Dendritic cell treated with granulocyte-macrophage colony-stimulating factor and Interleukin-4, amounts not matched to agents 40 ng/mL and 50 ng/mL, for 4 days (primary cell): ENCODE measurements at regions not wholly inside any gene's neighbourhood (a gene's known extent, or its start where the extent isn't known, plus 50 kb on each side); places are given as distances from the start of the nearest gene placed in this dataset.
"Not testable (repeated sequence)": the region's sequence is repeated elsewhere in the genome, so short reads cannot be mapped to it uniquely, and the experiment has no call there.

ENCODE experiments used
- H3K27ac Mint-ChIP-seq: one replicate; pipeline ENCODE4 v1.8.0; 2022; ENCODE audit warnings: mild to moderate bottlenecking, mixed read lengths
- H3K27me3 Mint-ChIP-seq: one replicate; pipeline ENCODE4 v1.8.0; 2022; ENCODE audit warnings: mild to moderate bottlenecking, mixed read lengths
- H3K36me3 Mint-ChIP-seq: one replicate; pipeline ENCODE4 v1.8.0; 2022; ENCODE audit warnings: low read depth, mixed read lengths
- H3K4me1 Mint-ChIP-seq: one replicate; pipeline ENCODE4 v1.8.0; 2022; ENCODE audit warnings: low read depth, mixed read lengths
- H3K4me3 Mint-ChIP-seq: one replicate; pipeline ENCODE4 v1.8.0; 2022; ENCODE audit warnings: mild to moderate bottlenecking, moderate library complexity, mixed read lengths
- H3K9me3 Mint-ChIP-seq: one replicate; pipeline ENCODE4 v1.8.0; 2022; ENCODE audit warnings: mixed read lengths
- intact Hi-C: fragments of 100-400 bp; cut with micrococcal nuclease; formaldehyde crosslinking; loops from one replicate; pipeline ENCODE4 v1.15.0; 2022

DNA sequence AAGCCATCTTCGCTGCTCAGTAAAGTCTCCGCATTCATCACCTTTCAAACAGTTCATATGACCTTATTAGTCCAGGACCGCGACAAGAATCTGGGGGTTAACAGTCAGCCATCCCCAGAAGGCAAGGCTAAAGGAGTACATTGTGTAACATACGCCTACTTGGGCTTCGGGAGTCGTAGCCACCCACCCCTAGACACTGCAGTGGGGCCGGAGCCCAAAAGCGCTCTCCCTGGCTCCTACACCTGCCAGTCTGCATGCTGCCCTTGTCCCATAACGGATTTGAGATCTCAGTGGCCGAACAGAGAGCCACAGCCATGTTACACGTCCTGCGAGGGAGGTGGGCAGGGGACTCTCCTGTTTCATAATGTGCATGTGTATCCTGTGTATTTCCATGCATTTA, 1405.5 kb downstream of the GRIK2 start:
- intact Hi-C loops = no loop called here
- H3K9me3 Mint-ChIP-seq = no peaks in the 10 kb centered on the region
- H3K27me3 Mint-ChIP-seq = no peaks in the 10 kb centered on the region
- H3K4me1 Mint-ChIP-seq = no peaks in the 10 kb centered on the region
- no peak overlapping the region for H3K4me3 Mint-ChIP-seq
- no peaks in the 10 kb centered on the region for H3K36me3 Mint-ChIP-seq
- H3K27ac Mint-ChIP-seq = no peak overlapping the region

DNA sequence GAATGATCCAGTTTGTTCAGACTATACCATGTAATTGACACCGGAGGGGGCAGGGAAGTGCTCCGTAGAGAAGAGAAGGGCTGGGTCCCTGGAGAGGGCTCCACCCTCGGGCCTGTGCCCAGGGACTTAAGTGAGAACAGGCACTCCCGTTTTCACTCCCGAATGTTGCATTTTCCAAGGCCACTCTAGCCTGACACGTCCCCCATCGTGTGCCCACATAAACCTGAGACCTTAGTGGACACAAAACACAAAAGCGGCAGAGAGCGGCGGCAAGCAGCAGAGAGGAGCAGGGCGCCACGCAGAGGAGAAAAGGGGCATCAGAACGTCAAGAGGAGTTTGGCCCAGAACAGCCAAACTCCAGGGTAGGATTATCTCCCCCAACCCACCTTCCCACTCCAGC, 1405.1 kb downstream of the GRIK2 start:
- Mint-ChIP-seq H3K36me3 (no peaks in the 10 kb centered on the region), H3K4me3 (no peak overlapping the region), H3K9me3 (no peaks in the 10 kb centered on the region), H3K4me1 (no peaks in the 10 kb centered on the region), H3K27me3 (no peaks in the 10 kb centered on the region), H3K27ac (no peak overlapping the region)
- intact Hi-C loops = no loop called here

DNA sequence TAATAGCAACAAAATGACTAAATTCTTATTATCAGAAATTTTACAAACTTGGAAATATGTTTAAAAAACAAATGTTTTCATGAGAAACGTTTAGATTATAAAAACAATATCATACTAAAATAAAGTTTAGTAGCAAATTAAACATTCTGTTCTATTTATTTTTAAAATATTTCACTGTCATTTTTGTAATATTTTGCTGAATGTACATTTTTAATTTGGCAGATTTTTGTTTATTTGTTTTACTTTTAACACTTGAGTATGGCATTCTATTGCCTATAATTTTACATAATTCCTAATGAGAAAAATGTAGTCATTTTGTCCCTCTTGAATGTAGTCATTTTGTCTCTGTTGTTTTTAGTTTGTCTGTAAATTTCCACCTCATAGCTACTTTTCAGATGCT, 1400.2 kb downstream of the GRIK2 start:
- Mint-ChIP-seq H3K4me1 (no peaks in the 10 kb centered on the region), H3K27me3 (no peaks in the 10 kb centered on the region), H3K27ac (no peak overlapping the region), H3K4me3 (no peak overlapping the region), H3K36me3 (no peaks in the 10 kb centered on the region), H3K9me3 (no peaks in the 10 kb centered on the region)
- intact Hi-C loops = no loop called here

DNA sequence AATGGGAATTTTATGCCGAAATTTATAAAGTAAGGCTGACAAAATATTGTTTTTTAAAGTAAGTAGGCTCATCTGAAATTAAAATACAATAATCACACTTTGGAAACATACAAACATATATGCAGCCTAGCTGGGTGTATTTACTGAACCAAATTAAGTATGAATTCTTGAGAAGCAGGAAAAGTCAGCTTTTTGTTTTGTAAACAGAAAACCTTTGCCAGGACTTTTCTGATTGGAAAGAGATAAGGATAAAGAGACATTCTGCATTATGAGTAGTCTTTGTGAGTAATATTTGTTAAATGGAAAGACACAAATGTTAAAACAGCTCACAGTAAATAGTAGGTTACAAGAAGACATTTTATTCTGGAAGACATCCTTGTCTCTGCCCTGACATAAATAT, 1380.8 kb downstream of the GRIK2 start:
- H3K9me3 Mint-ChIP-seq = no peaks in the 10 kb centered on the region
- intact Hi-C loops = no loop called here
- no peaks in the 10 kb centered on the region for H3K4me1 Mint-ChIP-seq
- H3K27ac Mint-ChIP-seq = no peak overlapping the region
- H3K27me3 Mint-ChIP-seq = no peaks in the 10 kb centered on the region
- no peaks in the 10 kb centered on the region for H3K36me3 Mint-ChIP-seq
- no peak overlapping the region for H3K4me3 Mint-ChIP-seq

DNA sequence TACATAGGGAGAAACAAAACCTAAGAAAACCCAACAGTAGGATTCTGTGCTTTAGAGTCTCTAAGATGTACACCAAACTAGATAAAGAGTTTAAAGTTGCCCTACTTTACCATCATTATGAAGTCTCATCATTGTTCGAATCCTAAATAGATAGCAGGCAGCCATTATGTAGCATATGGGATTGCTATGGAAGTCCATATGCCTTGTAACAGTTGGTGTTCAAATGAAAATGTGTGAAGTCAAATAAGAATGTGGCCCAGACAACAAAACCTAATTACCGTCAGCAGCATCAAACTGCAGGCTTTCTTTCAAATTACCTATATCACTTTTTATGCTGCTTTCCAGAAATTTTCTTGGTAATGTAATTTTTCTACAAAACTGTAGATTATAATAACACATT, 1380.1 kb downstream of the GRIK2 start:
- Mint-ChIP-seq H3K9me3 (no peaks in the 10 kb centered on the region), H3K4me3 (no peak overlapping the region), H3K27me3 (no peaks in the 10 kb centered on the region), H3K4me1 (no peaks in the 10 kb centered on the region), H3K36me3 (no peaks in the 10 kb centered on the region), H3K27ac (no peak overlapping the region)
- intact Hi-C loops = no loop called here

DNA sequence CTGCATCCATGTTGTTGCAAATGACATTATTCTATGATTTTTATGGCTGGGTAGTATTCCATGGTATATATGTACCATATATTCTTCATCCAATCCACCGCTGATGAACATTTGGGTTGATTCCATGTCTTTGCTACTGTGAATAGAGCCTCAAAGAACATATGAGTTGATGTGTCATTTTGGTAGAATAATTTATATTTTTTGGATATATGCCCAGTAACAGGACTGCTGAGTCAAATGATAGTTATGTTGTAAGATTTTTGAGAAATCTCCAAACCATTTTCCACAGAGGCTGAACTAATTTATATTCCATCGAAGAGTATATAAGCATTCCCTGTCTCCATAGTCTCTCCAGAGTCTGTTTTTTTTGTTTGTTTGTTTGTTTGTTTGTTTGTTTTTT, 1373.5 kb downstream of the GRIK2 start:
- Mint-ChIP-seq H3K27me3 (no peaks in the 10 kb centered on the region), H3K36me3 (no peaks in the 10 kb centered on the region), H3K27ac (no peak overlapping the region), H3K4me3 (no peak overlapping the region), H3K4me1 (no peaks in the 10 kb centered on the region), H3K9me3 (no peaks in the 10 kb centered on the region)
- intact Hi-C loops = no loop called here

DNA sequence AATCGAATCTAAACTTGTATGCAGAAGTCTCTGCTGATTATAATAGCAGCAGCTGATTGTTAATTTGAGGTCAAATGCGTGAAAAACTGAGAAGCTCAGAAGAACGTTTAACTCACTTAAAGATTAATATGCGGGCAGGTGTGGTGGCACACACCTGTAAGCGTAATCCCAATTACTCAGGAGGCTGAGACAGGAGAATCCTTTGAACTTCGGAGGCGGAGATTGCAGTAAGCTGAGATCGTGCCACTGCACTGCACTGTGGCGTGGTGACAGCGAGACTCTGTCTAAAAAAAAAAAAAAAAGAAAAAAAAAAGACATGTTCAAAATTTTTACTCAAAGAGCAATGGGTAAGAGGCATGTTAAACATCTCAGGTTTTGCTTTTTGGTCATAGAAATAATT, 1370.8 kb downstream of the GRIK2 start:
- Mint-ChIP-seq H3K27me3 (no peaks in the 10 kb centered on the region), H3K4me1 (no peaks in the 10 kb centered on the region), H3K36me3 (no peaks in the 10 kb centered on the region), H3K27ac (no peak overlapping the region), H3K4me3 (no peak overlapping the region), H3K9me3 (no peaks in the 10 kb centered on the region)
- intact Hi-C loops = no loop called here

DNA sequence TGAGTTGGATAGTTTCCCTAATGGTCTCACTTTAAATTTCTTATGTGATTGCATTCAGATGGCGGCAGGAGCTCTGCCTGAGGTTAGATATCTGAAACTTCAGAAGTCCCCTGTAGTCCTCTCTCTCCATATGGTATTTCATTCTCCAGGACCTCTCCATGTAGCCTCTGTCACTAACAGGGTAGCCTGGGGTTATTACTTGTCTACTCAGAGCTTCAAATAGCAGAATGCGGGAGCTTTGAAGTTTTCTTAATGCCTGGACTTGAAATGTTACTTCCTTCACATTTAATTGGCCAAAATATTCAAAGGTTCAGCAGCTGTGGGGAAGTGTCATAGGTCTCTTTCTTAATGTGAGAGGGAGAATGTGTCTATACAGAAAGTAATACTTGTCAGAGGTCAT, 1370.4 kb downstream of the GRIK2 start:
- Mint-ChIP-seq H3K9me3 (peaks cover 1% of the 10 kb centered on the region), H3K4me1 (no peaks in the 10 kb centered on the region), H3K4me3 (no peak overlapping the region), H3K36me3 (no peaks in the 10 kb centered on the region), H3K27me3 (no peaks in the 10 kb centered on the region), H3K27ac (no peak overlapping the region)
- intact Hi-C loops = no loop called here

DNA sequence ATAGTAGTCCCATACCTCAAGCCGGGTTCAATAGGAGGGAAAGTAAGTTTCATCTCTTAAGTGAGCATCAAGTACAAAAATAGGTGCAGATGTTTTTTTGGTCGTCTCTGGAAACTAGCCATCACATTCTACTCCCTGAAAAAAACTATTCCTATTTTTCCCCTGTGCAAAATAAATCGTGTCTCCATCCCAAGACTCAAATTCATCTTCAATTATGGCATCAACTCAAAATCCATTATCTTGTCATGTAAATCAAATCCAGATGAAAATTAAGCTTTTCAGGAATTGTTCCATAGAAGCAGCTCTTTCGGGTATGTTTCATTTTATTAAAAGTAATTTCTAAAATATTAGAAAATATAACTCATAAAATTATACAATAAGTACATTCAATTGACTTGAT, 1368.4 kb downstream of the GRIK2 start:
- H3K27ac Mint-ChIP-seq = no peak overlapping the region
- no peaks in the 10 kb centered on the region for H3K36me3 Mint-ChIP-seq
- intact Hi-C loops = no loop called here
- no peaks in the 10 kb centered on the region for H3K27me3 Mint-ChIP-seq
- peaks cover 9% of the 10 kb centered on the region for H3K9me3 Mint-ChIP-seq
- no peaks in the 10 kb centered on the region for H3K4me1 Mint-ChIP-seq
- no peak overlapping the region for H3K4me3 Mint-ChIP-seq

DNA sequence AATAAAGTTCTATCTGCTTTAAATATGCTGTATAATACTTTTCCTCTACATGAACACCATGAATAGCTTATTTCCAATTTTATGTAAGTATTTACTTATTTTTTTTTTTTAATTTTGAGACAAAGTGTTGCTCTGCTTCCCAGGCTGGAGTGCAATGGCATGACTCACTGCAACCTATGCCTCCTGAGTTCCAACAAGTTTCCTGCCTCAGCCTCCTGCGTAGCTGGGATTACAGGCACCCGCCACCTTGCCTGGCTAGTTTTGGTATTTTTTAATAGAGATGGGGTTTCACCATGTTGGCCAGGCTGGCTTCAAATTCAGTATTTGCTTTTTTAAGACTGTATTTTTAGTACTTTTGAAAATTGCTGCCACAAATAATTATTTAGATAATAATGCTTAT, 1365.9 kb downstream of the GRIK2 start:
- intact Hi-C loops = no loop called here
- Mint-ChIP-seq H3K36me3 (no peaks in the 10 kb centered on the region), H3K27ac (no peak overlapping the region), H3K9me3 (peaks cover 9% of the 10 kb centered on the region), H3K27me3 (no peaks in the 10 kb centered on the region), H3K4me1 (no peaks in the 10 kb centered on the region), H3K4me3 (no peak overlapping the region)

DNA sequence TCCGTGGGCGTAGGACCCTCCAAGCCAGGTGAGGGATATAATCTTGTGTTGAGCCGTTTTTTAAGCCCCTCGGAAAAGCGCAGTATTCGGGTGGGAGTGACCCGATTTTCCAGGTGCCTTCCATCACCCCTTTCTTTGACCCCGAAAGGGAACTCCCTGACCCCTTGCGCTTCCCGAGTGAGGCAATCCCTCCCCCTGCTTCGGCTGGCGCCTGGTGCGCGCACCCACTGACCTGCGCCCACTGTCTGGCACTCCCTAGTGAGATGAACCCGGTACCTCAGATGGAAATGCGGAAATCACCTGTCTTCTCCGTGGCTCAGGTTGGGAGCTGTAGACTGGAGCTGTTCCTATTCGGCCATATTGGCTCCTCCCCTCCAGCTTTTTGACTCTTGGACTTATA, 1365.0 kb downstream of the GRIK2 start:
- H3K36me3 Mint-ChIP-seq, intact Hi-C loops, H3K4me1 Mint-ChIP-seq, H3K4me3 Mint-ChIP-seq, H3K27ac Mint-ChIP-seq, H3K27me3 Mint-ChIP-seq, H3K9me3 Mint-ChIP-seq: not testable (repeated sequence)

DNA sequence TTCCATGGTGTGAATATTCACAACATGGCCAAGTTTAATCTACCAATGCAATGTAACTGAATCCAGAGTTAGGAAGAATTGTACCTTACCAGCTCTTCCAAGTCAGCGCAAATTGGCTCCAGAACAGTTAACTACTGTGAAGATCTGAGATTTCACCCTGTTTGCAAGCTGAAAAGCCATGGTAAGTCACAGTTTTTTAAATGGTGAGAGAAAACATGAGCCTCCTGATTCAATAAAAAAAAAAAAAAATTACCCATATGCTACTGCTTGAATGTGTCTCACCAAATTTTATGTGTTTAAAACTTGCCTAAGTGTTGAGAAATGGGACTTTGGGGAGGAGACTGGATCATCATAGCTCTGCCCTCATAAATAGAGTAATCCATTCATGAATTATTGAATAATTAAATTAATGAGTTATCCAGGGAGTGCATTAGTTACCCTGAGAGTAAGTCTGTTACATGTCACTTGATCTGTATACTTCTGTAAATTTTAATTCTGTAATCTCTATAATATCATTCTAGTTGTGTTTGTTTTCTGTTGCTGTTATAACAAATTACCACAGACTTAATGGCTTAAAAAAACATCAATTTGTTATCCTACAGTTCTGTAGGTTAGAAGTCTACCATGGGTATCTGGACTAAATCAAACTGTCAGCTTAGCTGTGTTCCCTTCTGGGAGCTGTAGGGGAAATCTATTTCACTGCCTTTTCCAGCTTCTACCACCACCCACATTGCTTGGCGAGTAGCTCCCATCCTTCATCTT, 1355.9 kb downstream of the GRIK2 start:
- no peak overlapping the region for H3K27ac Mint-ChIP-seq
- H3K27me3 Mint-ChIP-seq = no peaks in the 10 kb centered on the region
- intact Hi-C loops = no loop called here

DNA sequence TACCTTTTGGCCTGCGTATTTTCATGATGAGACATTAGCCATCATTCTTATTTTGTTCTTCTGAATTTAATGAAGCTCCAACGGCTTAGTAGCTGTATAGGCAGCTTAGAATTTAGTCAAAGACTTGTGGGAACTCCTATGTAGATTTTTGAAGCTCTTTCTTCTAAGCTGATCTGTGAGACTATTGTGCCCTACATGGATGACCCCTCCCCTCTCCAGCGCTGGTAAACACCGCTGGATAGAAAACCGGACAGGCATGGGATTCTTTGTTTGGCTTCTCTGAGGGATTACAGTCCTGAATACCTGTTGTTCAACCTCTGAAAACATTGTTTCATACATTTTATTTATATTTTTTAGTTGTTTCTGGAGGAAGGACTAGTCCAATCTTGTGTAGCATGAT, 1353.4 kb downstream of the GRIK2 start:
- Mint-ChIP-seq H3K27ac (no peak overlapping the region), H3K9me3 (no peaks in the 10 kb centered on the region), H3K27me3 (no peaks in the 10 kb centered on the region), H3K4me3 (no peak overlapping the region), H3K36me3 (no peaks in the 10 kb centered on the region), H3K4me1 (no peaks in the 10 kb centered on the region)
- intact Hi-C loops = no loop called here

More for the DNA sequence above, 1355.9 kb downstream of the GRIK2 start:
- Mint-ChIP-seq H3K9me3 (no peaks in the 10 kb centered on the region), H3K36me3 (no peaks in the 10 kb centered on the region), H3K4me3 (no peak overlapping the region), H3K4me1 (no peaks in the 10 kb centered on the region)

DNA sequence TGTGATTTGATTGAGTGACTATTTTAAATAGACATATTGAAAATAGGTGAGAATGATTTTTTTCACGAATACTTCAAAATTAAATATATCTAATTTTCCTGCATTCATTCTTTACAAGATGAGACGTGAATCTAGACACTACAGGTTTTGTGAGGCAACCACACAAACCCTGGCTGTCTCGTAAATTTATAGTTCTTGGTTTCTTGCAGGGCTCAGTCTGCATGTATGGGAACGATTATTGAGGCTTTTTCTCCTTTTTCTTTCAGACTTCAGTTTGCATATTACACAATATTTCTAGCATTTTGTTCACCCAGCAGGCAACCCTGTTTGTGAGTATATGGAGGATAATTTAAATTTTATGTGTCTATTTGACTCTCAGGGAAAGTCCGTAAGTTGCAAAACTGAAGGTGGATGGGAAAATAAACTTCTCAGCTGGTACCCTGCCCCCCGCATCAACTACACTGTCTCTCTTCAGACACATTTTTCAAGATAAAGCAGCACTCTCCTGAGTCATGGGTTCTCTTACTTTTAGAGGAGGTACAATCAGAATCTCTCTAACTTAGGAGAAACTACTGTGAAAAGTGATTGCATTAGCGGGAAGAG, 1349.3 kb downstream of the GRIK2 start:
- Mint-ChIP-seq H3K27ac (no peak overlapping the region), H3K36me3 (no peaks in the 10 kb centered on the region), H3K4me3 (no peak overlapping the region), H3K4me1 (no peaks in the 10 kb centered on the region), H3K27me3 (no peaks in the 10 kb centered on the region), H3K9me3 (no peaks in the 10 kb centered on the region)
- intact Hi-C loops = no loop called here

DNA sequence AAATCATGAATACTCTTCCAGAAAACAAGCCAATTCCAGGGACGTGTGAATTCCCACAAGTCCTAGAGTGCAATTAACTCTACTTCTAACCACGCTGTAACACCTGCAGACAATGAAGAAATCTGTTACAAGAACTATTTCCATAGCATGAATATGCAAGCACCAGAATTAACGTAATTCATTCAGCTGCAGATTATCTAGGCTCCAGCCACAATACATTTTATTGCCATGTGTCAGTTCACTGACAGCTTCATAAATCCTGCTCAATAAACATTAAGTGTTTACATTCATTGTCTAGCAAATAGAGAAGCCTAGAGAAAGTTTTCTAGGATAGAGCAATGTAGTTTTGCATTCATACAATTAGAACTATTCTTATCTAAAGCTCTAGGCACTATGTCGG, 1348.5 kb downstream of the GRIK2 start:
- intact Hi-C loops = no loop called here
- no peak overlapping the region for H3K27ac Mint-ChIP-seq
- no peak overlapping the region for H3K4me3 Mint-ChIP-seq
- H3K36me3 Mint-ChIP-seq = no peaks in the 10 kb centered on the region
- no peaks in the 10 kb centered on the region for H3K27me3 Mint-ChIP-seq
- H3K4me1 Mint-ChIP-seq = no peaks in the 10 kb centered on the region
- no peaks in the 10 kb centered on the region for H3K9me3 Mint-ChIP-seq
